NCI-H460 (cell line): ENCODE measurements at regions not wholly inside any gene's neighbourhood (a gene's known extent, or its start where the extent isn't known, plus 50 kb on each side); places are given as distances from the start of the nearest gene placed in this dataset.

ENCODE experiments used
- DNase-seq: peaks from one replicate; pipeline ENCODE4 v3.0.0-alpha.2; 2016; ENCODE audit warnings: low read depth; ENCODE audit errors: extremely low read depth
- small RNA-seq, 2 experiments: library from RNA; depleted of rRNA; stranded (forward); fragments of <200 nt; gene quantifications; one replicate each; pipeline ENCODE3, GENCODE V24; 2014

DNA sequence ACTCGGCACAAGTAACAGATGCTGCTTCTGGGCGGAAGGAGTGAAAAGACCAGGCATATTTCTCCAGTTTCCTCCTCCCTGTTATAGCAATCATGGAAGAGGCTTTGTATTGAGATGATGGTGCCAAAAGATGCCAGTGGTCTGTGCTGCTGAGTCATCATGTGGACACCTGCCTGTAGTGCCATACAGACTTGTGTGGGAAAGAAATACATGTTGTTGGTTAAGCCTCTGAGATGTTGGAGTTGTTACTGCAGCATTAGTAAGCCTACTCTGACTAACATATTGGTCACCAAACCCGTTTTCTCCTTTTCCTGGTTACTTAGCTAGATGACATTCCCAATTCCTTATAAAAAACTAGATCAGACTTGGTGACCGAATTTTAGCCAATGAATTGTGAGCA, 356.9 kb downstream of the ZNF521 start:
- no peak for DNase-seq

DNA sequence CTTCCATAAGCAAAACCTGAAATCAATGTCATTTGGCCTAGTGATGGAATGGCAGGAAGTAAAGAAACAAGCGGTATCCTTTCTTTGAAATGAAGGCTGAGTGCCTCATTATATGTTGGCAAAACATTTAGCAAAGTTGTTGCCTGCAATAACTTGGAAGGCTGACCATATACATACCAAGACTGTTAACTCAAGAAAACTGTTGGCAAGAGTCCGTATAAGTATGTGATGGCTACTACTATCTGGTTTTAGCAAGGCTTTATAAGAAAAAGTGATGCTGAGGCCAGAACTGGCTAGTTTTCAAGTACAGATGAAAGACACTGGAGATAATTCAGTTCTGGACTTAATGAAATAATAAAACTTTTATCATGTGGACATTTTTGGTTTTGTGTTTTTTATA, 356.2 kb downstream of the ZNF521 start:
- no peak for DNase-seq

DNA sequence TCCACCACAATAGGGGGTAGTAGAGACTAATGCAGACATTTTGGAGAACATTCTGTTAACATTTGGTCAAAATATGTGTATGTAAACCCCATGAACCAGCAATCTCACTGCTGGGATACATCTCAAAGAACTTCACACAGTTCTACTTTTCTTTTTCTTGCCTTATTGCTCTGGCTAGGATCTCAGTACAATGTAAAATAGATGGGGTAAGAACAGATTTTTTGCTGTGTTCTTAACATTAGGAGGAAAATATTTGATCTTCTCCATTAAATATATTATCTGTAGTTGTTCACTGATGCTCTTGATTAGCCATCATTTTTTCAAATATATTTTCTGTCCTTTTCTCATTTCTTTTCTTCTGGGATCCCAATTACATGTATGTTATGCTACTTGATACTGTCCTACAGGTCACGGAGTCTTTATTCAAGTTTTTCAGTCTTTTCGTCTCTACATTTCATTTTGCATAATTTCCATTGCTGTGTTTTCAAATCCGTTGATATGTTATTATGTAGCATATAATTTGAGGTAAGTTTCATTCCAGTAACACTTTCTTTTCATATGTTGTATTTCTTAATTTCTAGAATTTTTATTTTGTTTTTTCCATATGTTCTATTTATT, 352.2 kb downstream of the ZNF521 start:
- no peak for DNase-seq

DNA sequence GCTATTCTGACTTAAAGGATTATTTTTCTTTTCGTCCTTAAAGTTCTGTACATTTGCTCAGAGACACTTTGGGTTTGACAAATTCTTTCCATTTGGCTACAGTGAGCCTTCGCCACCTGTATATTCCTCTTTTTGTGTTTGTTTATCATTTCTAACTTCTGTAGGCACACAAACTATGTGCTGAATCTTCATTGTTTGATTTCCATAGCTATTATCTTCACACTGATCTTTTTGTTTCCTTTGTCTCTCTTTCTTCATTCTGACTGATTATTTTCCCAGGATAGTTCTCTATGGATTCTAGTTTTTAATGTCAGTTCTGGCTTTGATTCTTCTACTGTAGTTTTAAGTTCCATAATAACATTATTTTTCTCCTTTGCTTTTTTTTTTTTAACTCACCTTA, 350.2 kb downstream of the ZNF521 start:
- no peak for DNase-seq

DNA sequence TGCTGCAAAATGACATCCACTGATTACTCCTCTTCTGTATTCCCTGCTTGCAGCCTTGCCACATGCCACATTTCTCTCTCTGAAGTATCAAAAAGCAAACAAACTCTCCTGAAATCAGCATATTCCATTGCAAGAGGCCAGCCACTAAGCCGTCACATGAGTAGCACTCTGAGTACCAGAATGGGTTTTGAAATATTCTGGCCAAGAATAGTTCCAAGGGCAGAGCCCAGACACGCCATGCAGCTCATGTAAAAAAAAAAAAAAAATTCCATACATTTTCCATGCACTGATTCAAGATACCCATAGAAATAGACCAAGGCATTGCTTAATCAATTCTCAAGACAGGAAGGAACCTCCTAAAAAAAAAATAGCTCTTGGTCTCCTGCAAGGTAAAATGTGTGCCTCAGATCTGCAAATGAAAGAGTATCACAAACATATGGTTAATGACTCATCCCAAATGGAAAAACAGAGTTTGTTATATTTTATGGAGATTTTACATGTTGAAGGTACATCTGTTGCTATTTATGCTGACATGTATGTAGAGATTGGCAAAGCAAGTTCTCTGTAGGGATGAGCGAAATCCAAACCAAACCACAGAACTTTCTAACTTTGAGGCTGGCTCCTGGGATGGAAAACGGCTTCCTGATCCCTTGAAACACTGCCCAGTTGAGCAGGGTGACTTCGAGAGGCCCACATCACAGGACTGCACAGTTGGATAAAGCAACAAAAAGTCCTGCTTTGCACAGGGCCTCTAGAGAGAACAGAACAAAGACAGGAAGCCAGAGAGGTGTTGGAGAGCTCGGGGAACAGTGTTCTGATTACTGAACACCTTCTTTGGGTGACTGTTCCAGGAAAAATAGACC, 346.2 kb downstream of the ZNF521 start:
- no peak for DNase-seq

DNA sequence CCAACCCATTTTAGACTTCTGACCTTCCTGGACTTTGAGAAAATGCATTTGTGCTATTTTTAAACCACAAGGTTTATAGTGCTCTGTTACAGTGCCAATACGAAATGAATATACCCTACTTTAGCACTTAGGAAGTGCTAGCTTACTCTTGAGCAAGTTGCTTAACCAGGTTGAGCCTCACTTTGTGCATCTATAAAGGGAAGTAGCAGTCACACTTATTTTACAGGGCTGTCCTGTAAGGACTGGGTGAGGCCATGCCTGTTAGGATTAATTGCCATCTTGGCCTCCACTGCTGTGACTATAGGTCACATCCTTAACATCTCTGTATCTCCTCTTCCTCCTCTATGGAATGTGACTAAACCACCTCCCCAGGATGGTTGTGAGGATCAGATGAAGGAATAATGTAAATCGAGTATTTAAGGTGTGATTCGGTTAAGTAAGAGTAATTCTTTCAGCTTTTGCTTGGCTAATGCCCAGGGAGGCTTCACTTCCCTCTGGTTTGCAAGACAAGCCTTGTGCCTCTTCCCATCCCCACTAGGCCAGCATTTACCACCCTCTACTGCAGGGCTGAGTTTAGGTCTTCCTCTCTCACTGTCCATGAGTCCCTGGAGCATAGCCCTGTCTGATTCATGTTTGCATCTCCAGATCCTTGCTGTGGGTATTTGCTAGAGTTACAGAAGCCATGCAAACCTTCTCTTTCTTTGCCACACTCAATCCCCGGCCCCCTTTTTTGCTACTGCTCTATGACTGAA, 341.2 kb downstream of the ZNF521 start:
- no peak for DNase-seq

Small RNA genes in the stretch of these regions (small RNA-seq; reads per million reads assigned to genes)
- 0 reads per million in 2 experiments for gene PPIAP57
